ENCODE measurements at regions not wholly inside any gene's neighbourhood (a gene's known extent, or its start where the extent isn't known, plus 50 kb on each side); places are given as distances from the start of the nearest gene placed in this dataset.
"Not testable (repeated sequence)": the region's sequence is repeated elsewhere in the genome, so short reads cannot be mapped to it uniquely, and the experiment has no call there.

DNA sequence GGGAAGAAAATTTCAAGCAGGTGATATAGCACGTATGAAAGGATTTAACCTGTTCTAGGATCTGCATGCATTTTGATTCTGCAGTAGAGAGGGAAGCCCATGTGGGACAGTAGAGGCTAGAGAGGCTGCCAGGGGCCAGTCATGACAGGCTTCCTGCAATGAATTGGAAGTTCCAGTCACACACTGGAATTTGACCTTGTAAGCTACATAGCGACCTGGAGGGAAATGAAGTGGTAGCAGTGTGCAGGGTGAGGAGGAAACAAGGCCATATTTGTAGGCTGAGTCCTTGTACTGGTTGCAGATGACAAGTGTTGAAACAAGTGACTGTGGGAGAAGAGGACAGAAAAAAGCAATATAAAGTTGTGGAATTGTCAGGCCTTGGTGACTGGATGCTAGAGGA is 58.6 kb upstream of the OLIG3 start:
- H4K20me1 ChIP-seq (ENCODE audit: low read length), result no peaks in the 10 kb centered on the region
- no peak for TF ChIP-seq EZH2phosphoT487 (IDR thresholded peaks at IDR 0.05; ENCODE audit: borderline replicate concordance, low read length)
- no peak for TF ChIP-seq EZH2 (IDR thresholded peaks at IDR 0.05; ENCODE audit: low read length, unreplicated experiment)
- TF ChIP-seq CTCF (conservative IDR thresholded peaks at IDR 0.05; ENCODE audit: low read depth, low read length), result no peak
- ATAC-seq (no peak), DNase-seq (no peak)
- POLR2A ChIA-PET (ENCODE audit: unreplicated experiment), result no interaction called here
- no TSS peak for BruUV-seq (replicated peaks)
- no peaks in the 10 kb centered on the region for H3K79me2 ChIP-seq (ENCODE audit: low read length)
- CTCF ChIA-PET, result no interaction called here
- no peaks in the 10 kb centered on the region for H3K9me3 ChIP-seq (ENCODE audit: low read length)
- no peak overlapping the region for H2AFZ ChIP-seq (ENCODE audit: low read length)
- no peaks in the 10 kb centered on the region for H3K4me1 ChIP-seq (ENCODE audit: insufficient read depth, low read length)
- H3K27ac ChIP-seq (ENCODE audit: low read length), result no peak overlapping the region
- H3K4me3 ChIP-seq (ENCODE audit: low read length), result no peak overlapping the region
- H3F3A ChIP-seq (ENCODE audit: low read length, unreplicated experiment), result no peaks in the 10 kb centered on the region
- peaks cover 29% of the 10 kb centered on the region for H3K27me3 ChIP-seq (ENCODE audit: low read length)
- no peaks in the 10 kb centered on the region for H3K36me3 ChIP-seq (ENCODE audit: low read depth, low read length)
- no peak overlapping the region for H3K4me2 ChIP-seq (ENCODE audit: low read length)
- intact Hi-C loops (cut with micrococcal nuclease), result no loop called here
- H3K9me2 ChIP-seq (replicated peaks; ENCODE audit: low read length), result no peaks in the 10 kb centered on the region
- no peak overlapping the region for H3K9ac ChIP-seq (ENCODE audit: low read length)

DNA sequence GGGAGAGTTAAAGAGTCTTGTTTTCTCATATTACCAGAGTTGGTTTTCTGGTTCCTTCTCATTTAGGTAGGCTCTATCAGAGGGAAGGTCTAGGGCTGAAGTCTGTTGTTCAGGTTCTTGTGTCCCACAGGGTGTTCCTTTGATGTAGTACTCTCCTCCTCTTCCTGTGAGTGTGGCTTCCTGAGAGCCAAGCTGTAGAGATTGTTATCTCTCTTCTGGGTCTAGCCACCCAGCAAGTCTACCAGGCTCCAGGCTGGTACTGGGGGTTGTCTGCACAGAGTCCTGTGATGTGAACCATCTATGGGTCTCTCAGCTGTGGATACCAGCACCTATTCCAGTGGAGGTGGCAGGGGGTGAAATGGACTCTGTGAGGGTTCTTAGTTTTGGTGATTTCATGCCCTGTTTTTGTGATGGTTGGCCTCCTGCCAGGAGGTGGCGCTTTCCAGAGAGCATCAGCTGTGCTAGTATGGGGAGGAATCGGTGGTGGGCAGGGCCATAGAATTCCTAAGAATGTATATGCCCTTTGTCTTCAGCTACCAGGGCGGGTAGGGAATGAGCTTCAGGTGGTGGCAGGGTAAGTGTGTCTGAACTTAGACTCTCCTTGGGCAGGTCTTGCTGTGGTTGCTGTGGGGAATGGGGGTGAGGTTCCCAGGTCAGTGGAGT is 65.5 kb upstream of the OLIG3 start:
- H3K4me3 ChIP-seq (ENCODE audit: low read length); H3K27me3 ChIP-seq (ENCODE audit: low read length); CTCF ChIA-PET; H3K79me2 ChIP-seq (ENCODE audit: low read length); H3K9me2 ChIP-seq (replicated peaks; ENCODE audit: low read length); H3K27ac ChIP-seq (ENCODE audit: low read length); H3K9me3 ChIP-seq (ENCODE audit: low read length); H4K20me1 ChIP-seq (ENCODE audit: low read length); POLR2A ChIA-PET (ENCODE audit: unreplicated experiment); H3K4me1 ChIP-seq (ENCODE audit: insufficient read depth, low read length); BruUV-seq (replicated peaks); H3K9ac ChIP-seq (ENCODE audit: low read length); H2AFZ ChIP-seq (ENCODE audit: low read length); H3K36me3 ChIP-seq (ENCODE audit: low read depth, low read length); H3F3A ChIP-seq (ENCODE audit: low read length, unreplicated experiment); H3K4me2 ChIP-seq (ENCODE audit: low read length); intact Hi-C loops (cut with micrococcal nuclease); DNase-seq; ATAC-seq: not testable (repeated sequence)

DNA sequence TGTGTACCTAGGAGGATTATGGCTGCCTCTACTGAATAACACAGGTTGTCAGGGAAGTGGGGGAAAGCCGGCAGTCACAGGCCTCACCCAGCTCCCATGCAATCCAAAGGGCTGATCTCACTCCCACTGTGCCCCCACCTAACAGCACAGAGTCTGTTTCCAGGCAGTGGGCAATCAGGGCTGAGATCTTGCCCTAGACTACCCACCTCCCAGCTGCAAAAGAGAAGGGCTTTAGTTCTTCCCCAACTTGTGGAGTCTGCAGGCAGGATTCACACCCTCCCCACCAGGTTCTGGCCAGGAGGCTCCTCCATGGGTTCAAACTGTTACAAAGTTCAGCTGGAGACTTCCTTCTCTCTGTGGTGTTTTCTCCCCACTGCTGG is 66.0 kb upstream of the OLIG3 start:
- Histone ChIP-seq H3K4me3 (ENCODE audit: low read length) (no peak overlapping the region), H2AFZ (ENCODE audit: low read length) (no peak overlapping the region), H3K9ac (ENCODE audit: low read length) (no peak overlapping the region), H3K9me3 (ENCODE audit: low read length) (no peaks in the 10 kb centered on the region), H3K9me2 (replicated peaks; ENCODE audit: low read length) (no peaks in the 10 kb centered on the region), H3F3A (ENCODE audit: low read length, unreplicated experiment) (no peaks in the 10 kb centered on the region), H3K79me2 (ENCODE audit: low read length) (no peaks in the 10 kb centered on the region), H3K27ac (ENCODE audit: low read length) (no peak overlapping the region), H3K36me3 (ENCODE audit: low read depth, low read length) (no peaks in the 10 kb centered on the region), H4K20me1 (ENCODE audit: low read length) (no peaks in the 10 kb centered on the region), H3K4me1 (ENCODE audit: insufficient read depth, low read length) (no peaks in the 10 kb centered on the region), H3K27me3 (ENCODE audit: low read length) (no peaks in the 10 kb centered on the region; the same call in 1 of the 2 replicates), H3K4me2 (ENCODE audit: low read length) (no peak overlapping the region)
- DNase-seq, result no peak
- no peak for ATAC-seq
- BruUV-seq (replicated peaks), result no TSS peak
- intact Hi-C loops (cut with micrococcal nuclease), result no loop called here
- TF ChIP-seq EZH2 (IDR thresholded peaks at IDR 0.05; ENCODE audit: low read length, unreplicated experiment), result no peak
- TF ChIP-seq CTCF (conservative IDR thresholded peaks at IDR 0.05; ENCODE audit: low read depth, low read length), result no peak
- no peak for TF ChIP-seq EZH2phosphoT487 (IDR thresholded peaks at IDR 0.05; ENCODE audit: borderline replicate concordance, low read length)
- POLR2A ChIA-PET (ENCODE audit: unreplicated experiment), result no interaction called here
- CTCF ChIA-PET, result no interaction called here

Data from PC-3 (cell line).